Kasumi-1 (cell line): ENCODE measurements at regions not wholly inside any gene's neighbourhood (a gene's known extent, or its start where the extent isn't known, plus 50 kb on each side); places are given as distances from the start of the nearest gene placed in this dataset.

Experiments used
- DNase-seq, 2 experiments: peaks; one replicate each; lab custom pipeline; 2025; lab: John Stamatoyannopoulos, UW

- DNase-seq, result no peak
These were observed 68.0 kb downstream of the SNX12 start for GRCh38 chrX:71000139-71000538.

GRCh38 chrX:70998411-70999027 is 67.6 kb upstream of the SLC7A3 start:
- peak; percentile 14 to 28 for DNase-seq

GRCh38 chrX:70995338-70995737 is 64.4 kb upstream of the SLC7A3 start:
- no peak for DNase-seq

GRCh38 chrX:70988425-70988824 is 57.5 kb upstream of the SLC7A3 start:
- no peak for DNase-seq
